Osteoblast (primary cell): ENCODE measurements at regions not wholly inside any gene's neighbourhood (a gene's known extent, or its start where the extent isn't known, plus 50 kb on each side); places are given as distances from the start of the nearest gene placed in this dataset.

Experiments
- DNase-seq: peaks from one replicate; pipeline ENCODE4 v3.0.0; 2011; ENCODE audit warnings: low spot score, mixed read lengths; ENCODE audit not compliant: insufficient read length; ENCODE audit errors: missing footprints
- H2AFZ ChIP-seq: 2 replicates; pipeline ENCODE4 v1.6.0; 2011; ENCODE audit warnings: mild to moderate bottlenecking, low read length
- H3K27ac ChIP-seq: 2 replicates; pipeline ENCODE4 v1.5.1; 2011; ENCODE audit warnings: mild to moderate bottlenecking, low read depth, low read length, moderate library complexity
- H3K27me3 ChIP-seq: 2 replicates; pipeline ENCODE4 v1.6.0; 2012; ENCODE audit warnings: mild to moderate bottlenecking, control low read depth, inconsistent platforms, low read length, moderate library complexity; ENCODE audit not compliant: insufficient read depth
- H3K36me3 ChIP-seq: 2 replicates; pipeline ENCODE4 v1.5.1; 2011; ENCODE audit warnings: mild to moderate bottlenecking, low read length, control low read depth, moderate library complexity; ENCODE audit not compliant: insufficient read depth
- H3K4me1 ChIP-seq: 2 replicates; pipeline ENCODE4 v1.5.1; 2011; ENCODE audit warnings: mild to moderate bottlenecking, low read length, control low read depth, moderate library complexity; ENCODE audit not compliant: insufficient read depth
- H3K4me2 ChIP-seq: 2 replicates; pipeline ENCODE4 v1.6.0; 2011; ENCODE audit warnings: mild to moderate bottlenecking, low read length; ENCODE audit not compliant: insufficient read depth
- H3K4me3 ChIP-seq: fragments of 200-600 bp; sonication (generic); 3 replicates; pipeline ENCODE4 v1.5.1; 2012; ENCODE audit warnings: mild to moderate bottlenecking, low read length, inconsistent platforms; ENCODE audit not compliant: insufficient read depth
- H3K79me2 ChIP-seq: 2 replicates; pipeline ENCODE4 v1.6.0; 2012; ENCODE audit warnings: mild to moderate bottlenecking, low read length, control low read depth, inconsistent platforms; ENCODE audit not compliant: insufficient read depth
- H3K9me3 ChIP-seq: 2 replicates; pipeline ENCODE4 v1.5.1; 2011; ENCODE audit warnings: low read depth, low read length, control low read depth
- H4K20me1 ChIP-seq: 2 replicates; pipeline ENCODE4 v1.6.0; 2012; ENCODE audit warnings: mild to moderate bottlenecking, low read length, control low read depth; ENCODE audit not compliant: insufficient read depth
- CTCF ChIP-seq: IDR thresholded peaks from 2 replicates; pipeline ENCODE4 v1.5.1; 2011; ENCODE audit warnings: mild to moderate bottlenecking, low read depth, low read length, moderate library complexity; ENCODE audit errors: extremely low read depth

- H3K27ac ChIP-seq: no peak overlapping the region
- no peak overlapping the region for H2AFZ ChIP-seq
- no peak overlapping the region for H3K4me3 ChIP-seq
- no peak for TF ChIP-seq CTCF
- DNase-seq: no peak
- H3K27me3 ChIP-seq: no peaks in the 10 kb centered on the region
- no peaks in the 10 kb centered on the region for H4K20me1 ChIP-seq
- no peaks in the 10 kb centered on the region for H3K36me3 ChIP-seq
- no peak overlapping the region for H3K4me2 ChIP-seq
- no peaks in the 10 kb centered on the region for H3K9me3 ChIP-seq
- H3K79me2 ChIP-seq: no peaks in the 10 kb centered on the region
- no peaks in the 10 kb centered on the region for H3K4me1 ChIP-seq
These were observed 67.5 kb upstream of the NPY2R start for GRCh38 chr4:155140889-155141288.

GRCh38 chr4:155143512-155143911 lies 64.9 kb upstream of the NPY2R start:
- no peak overlapping the region for H2AFZ ChIP-seq
- no peaks in the 10 kb centered on the region for H3K9me3 ChIP-seq
- H4K20me1 ChIP-seq: no peaks in the 10 kb centered on the region
- no peak overlapping the region for H3K4me2 ChIP-seq
- no peaks in the 10 kb centered on the region for H3K27me3 ChIP-seq
- no peak overlapping the region for H3K27ac ChIP-seq
- no peak for DNase-seq
- H3K4me3 ChIP-seq: no peak overlapping the region
- H3K36me3 ChIP-seq: no peaks in the 10 kb centered on the region
- no peaks in the 10 kb centered on the region for H3K79me2 ChIP-seq
- H3K4me1 ChIP-seq: no peaks in the 10 kb centered on the region
- no peak for TF ChIP-seq CTCF
